ENCODE measurements at regions not wholly inside any gene's neighbourhood (a gene's known extent, or its start where the extent isn't known, plus 50 kb on each side); places are given as distances from the start of the nearest gene placed in this dataset.

- H3K36me3 ChIP-seq (ENCODE audit: control insufficient read depth in 5 of 5, insufficient read depth in 5 of 5, low read length in 5 of 5), result no peaks in the 10 kb centered on the region
- H3K9ac ChIP-seq (ENCODE audit: low read length in 5 of 5), result no peak overlapping the region
- H3K27ac ChIP-seq (ENCODE audit: low read depth, low read length), result no peak overlapping the region
- H3K9me3 ChIP-seq (ENCODE audit: control insufficient read depth in 5 of 5, low read length in 5 of 5), result no peaks in the 10 kb centered on the region
- peaks cover 0 to 9% (median 5%) of the 10 kb centered on the region in 5 donors for H3K27me3 ChIP-seq (ENCODE audit: control insufficient read depth in 5 of 5, insufficient read depth in 4 of 5, low read length in 5 of 5)
- no peak overlapping the region for H3K4me3 ChIP-seq (ENCODE audit: low read depth in 1 of 5, low read length in 5 of 5)
- peaks cover 2 to 23% (median 16%) of the 10 kb centered on the region in 5 donors for H3K4me1 ChIP-seq (ENCODE audit: control insufficient read depth in 5 of 5, insufficient read depth in 5 of 5, low read length in 5 of 5)
These were observed 90.9 kb upstream of the SMNDC1 start for GRCh38 chr10:110395350-110396283.

GRCh38 chr10:110396284-110396651, 91.5 kb upstream of the SMNDC1 start:
- Histone ChIP-seq H3K27me3 (ENCODE audit: control insufficient read depth in 5 of 5, insufficient read depth in 4 of 5, low read length in 5 of 5) (peaks cover 0 to 9% (median 5%) of the 10 kb centered on the region in 5 donors), H3K4me1 (ENCODE audit: control insufficient read depth in 5 of 5, insufficient read depth in 5 of 5, low read length in 5 of 5) (peaks cover 2 to 23% (median 16%) of the 10 kb centered on the region in 5 donors)

GRCh38 chr10:110397856-110398255, 93.1 kb upstream of the SMNDC1 start:
- no peaks in the 10 kb centered on the region for H3K36me3 ChIP-seq (ENCODE audit: control insufficient read depth in 5 of 5, insufficient read depth in 5 of 5, low read length in 5 of 5)
- H3K27ac ChIP-seq (ENCODE audit: low read depth, low read length), result no peak overlapping the region
- H3K27me3 ChIP-seq (ENCODE audit: control insufficient read depth in 5 of 5, insufficient read depth in 4 of 5, low read length in 5 of 5), result peaks cover 0 to 8% (median 2%) of the 10 kb centered on the region in 5 donors
- no peaks in the 10 kb centered on the region for H3K9me3 ChIP-seq (ENCODE audit: control insufficient read depth in 5 of 5, low read length in 5 of 5)
- no peak overlapping the region for H3K9ac ChIP-seq (ENCODE audit: low read length in 5 of 5)
- H3K4me3 ChIP-seq (ENCODE audit: low read depth in 1 of 5, low read length in 5 of 5), result no peak overlapping the region
- peaks cover 2 to 14% (median 10%) of the 10 kb centered on the region in 5 donors for H3K4me1 ChIP-seq (ENCODE audit: control insufficient read depth in 5 of 5, insufficient read depth in 5 of 5, low read length in 5 of 5)

More at GRCh38 chr10:110396284-110396651, 91.5 kb upstream of the SMNDC1 start:
- Histone ChIP-seq H3K9me3 (ENCODE audit: control insufficient read depth in 5 of 5, low read length in 5 of 5) (no peaks in the 10 kb centered on the region), H3K4me3 (ENCODE audit: low read depth in 1 of 5, low read length in 5 of 5) (no peak overlapping the region), H3K27ac (ENCODE audit: low read depth, low read length) (no peak overlapping the region), H3K36me3 (ENCODE audit: control insufficient read depth in 5 of 5, insufficient read depth in 5 of 5, low read length in 5 of 5) (no peaks in the 10 kb centered on the region), H3K9ac (ENCODE audit: low read length in 5 of 5) (no peak overlapping the region)

- H3K4me3 ChIP-seq (ENCODE audit: low read depth in 1 of 5, low read length in 5 of 5), result no peak overlapping the region
- H3K9me3 ChIP-seq (ENCODE audit: control insufficient read depth in 5 of 5, low read length in 5 of 5), result no peaks in the 10 kb centered on the region
- H3K4me1 ChIP-seq (ENCODE audit: control insufficient read depth in 5 of 5, insufficient read depth in 5 of 5, low read length in 5 of 5), result peaks cover 0 to 9% (median 3%) of the 10 kb centered on the region in 5 donors
- H3K36me3 ChIP-seq (ENCODE audit: control insufficient read depth in 5 of 5, insufficient read depth in 5 of 5, low read length in 5 of 5), result no peaks in the 10 kb centered on the region
- H3K27ac ChIP-seq (ENCODE audit: low read depth, low read length), result no peak overlapping the region
- no peak overlapping the region for H3K9ac ChIP-seq (ENCODE audit: low read length in 5 of 5)
- H3K27me3 ChIP-seq (ENCODE audit: control insufficient read depth in 5 of 5, insufficient read depth in 4 of 5, low read length in 5 of 5), result peaks cover 0 to 7% (median 2%) of the 10 kb centered on the region in 5 donors
These were observed 93.8 kb upstream of the SMNDC1 start for GRCh38 chr10:110398419-110399105.

GRCh38 chr10:110399106-110399964, 94.6 kb upstream of the SMNDC1 start:
- no peak overlapping the region for H3K9ac ChIP-seq (ENCODE audit: low read length in 5 of 5)
- no peaks in the 10 kb centered on the region for H3K9me3 ChIP-seq (ENCODE audit: control insufficient read depth in 5 of 5, low read length in 5 of 5)
- H3K27ac ChIP-seq (ENCODE audit: low read depth, low read length), result no peak overlapping the region
- H3K27me3 ChIP-seq (ENCODE audit: control insufficient read depth in 5 of 5, insufficient read depth in 4 of 5, low read length in 5 of 5), result peaks cover 0 to 5% (median 0%) of the 10 kb centered on the region in 5 donors
- H3K4me3 ChIP-seq (ENCODE audit: low read depth in 1 of 5, low read length in 5 of 5), result no peak overlapping the region
- no peaks in the 10 kb centered on the region for H3K36me3 ChIP-seq (ENCODE audit: control insufficient read depth in 5 of 5, insufficient read depth in 5 of 5, low read length in 5 of 5)
- H3K4me1 ChIP-seq (ENCODE audit: control insufficient read depth in 5 of 5, insufficient read depth in 5 of 5, low read length in 5 of 5), result peaks cover 0 to 11% (median 3%) of the 10 kb centered on the region in 5 donors

- H3K27ac ChIP-seq (ENCODE audit: low read depth, low read length), result no peak overlapping the region
These were observed 95.5 kb upstream of the SMNDC1 start for GRCh38 chr10:110399965-110400933.

GRCh38 chr10:110401401-110402076, 96.2 kb upstream of the DUSP5 start:
- H3K36me3 ChIP-seq (ENCODE audit: control insufficient read depth in 5 of 5, insufficient read depth in 5 of 5, low read length in 5 of 5), result no peaks in the 10 kb centered on the region

More at GRCh38 chr10:110399965-110400933, 95.5 kb upstream of the SMNDC1 start:
- Histone ChIP-seq H3K4me1 (ENCODE audit: control insufficient read depth in 5 of 5, insufficient read depth in 5 of 5, low read length in 5 of 5) (peaks cover 0 to 15% (median 3%) of the 10 kb centered on the region in 5 donors), H3K36me3 (ENCODE audit: control insufficient read depth in 5 of 5, insufficient read depth in 5 of 5, low read length in 5 of 5) (no peaks in the 10 kb centered on the region), H3K9ac (ENCODE audit: low read length in 5 of 5) (no peak overlapping the region), H3K27me3 (ENCODE audit: control insufficient read depth in 5 of 5, insufficient read depth in 4 of 5, low read length in 5 of 5) (peaks cover 0 to 5% (median 0%) of the 10 kb centered on the region in 5 donors), H3K4me3 (ENCODE audit: low read depth in 1 of 5, low read length in 5 of 5) (no peak overlapping the region), H3K9me3 (ENCODE audit: control insufficient read depth in 5 of 5, low read length in 5 of 5) (no peaks in the 10 kb centered on the region)

GRCh38 chr10:110402077-110402416, 95.7 kb upstream of the DUSP5 start:
- Histone ChIP-seq H3K27ac (ENCODE audit: low read depth, low read length) (no peak overlapping the region), H3K36me3 (ENCODE audit: control insufficient read depth in 5 of 5, insufficient read depth in 5 of 5, low read length in 5 of 5) (no peaks in the 10 kb centered on the region), H3K9ac (ENCODE audit: low read length in 5 of 5) (no peak overlapping the region), H3K4me3 (ENCODE audit: low read depth in 1 of 5, low read length in 5 of 5) (no peak overlapping the region), H3K27me3 (ENCODE audit: control insufficient read depth in 5 of 5, insufficient read depth in 4 of 5, low read length in 5 of 5) (peaks cover 0 to 11% (median 3%) of the 10 kb centered on the region in 5 donors), H3K4me1 (ENCODE audit: control insufficient read depth in 5 of 5, insufficient read depth in 5 of 5, low read length in 5 of 5) (peaks cover 0 to 9% (median 3%) of the 10 kb centered on the region in 5 donors), H3K9me3 (ENCODE audit: control insufficient read depth in 5 of 5, low read length in 5 of 5) (no peaks in the 10 kb centered on the region)

More at GRCh38 chr10:110401401-110402076, 96.2 kb upstream of the DUSP5 start:
- Histone ChIP-seq H3K4me3 (ENCODE audit: low read depth in 1 of 5, low read length in 5 of 5) (no peak overlapping the region), H3K4me1 (ENCODE audit: control insufficient read depth in 5 of 5, insufficient read depth in 5 of 5, low read length in 5 of 5) (peaks cover 0 to 9% (median 3%) of the 10 kb centered on the region in 5 donors), H3K9ac (ENCODE audit: low read length in 5 of 5) (no peak overlapping the region), H3K27ac (ENCODE audit: low read depth, low read length) (no peak overlapping the region), H3K27me3 (ENCODE audit: control insufficient read depth in 5 of 5, insufficient read depth in 4 of 5, low read length in 5 of 5) (peaks cover 0 to 7% (median 3%) of the 10 kb centered on the region in 5 donors), H3K9me3 (ENCODE audit: control insufficient read depth in 5 of 5, low read length in 5 of 5) (no peaks in the 10 kb centered on the region)

All from subcutaneous abdominal adipose tissue (tissue), 5 donors.